Astrocyte (in vitro differentiated cells and primary cell): ENCODE measurements at regions not wholly inside any gene's neighbourhood (a gene's known extent, or its start where the extent isn't known, plus 50 kb on each side); places are given as distances from the start of the nearest gene placed in this dataset.

Experiments
- EZH2 ChIP-seq: IDR thresholded peaks from 2 replicates; pipeline ENCODE4 v1.6.1; 2012; ENCODE audit warnings: mild to moderate bottlenecking, low read length, inconsistent platforms; ENCODE audit not compliant: insufficient read depth
- TF ChIP-seq, protein P1 (sequence below): IDR thresholded peaks from 2 replicates; pipeline ENCODE4 v1.5.1; 2011; ENCODE audit warnings: low read depth, mild to moderate bottlenecking, inconsistent platforms, low read length, moderate library complexity; ENCODE audit not compliant: insufficient read depth

GRCh38 chr12:127583041-127583440 is 683.9 kb upstream of the TMEM132C start:
- TF ChIP-seq, protein P1, sequence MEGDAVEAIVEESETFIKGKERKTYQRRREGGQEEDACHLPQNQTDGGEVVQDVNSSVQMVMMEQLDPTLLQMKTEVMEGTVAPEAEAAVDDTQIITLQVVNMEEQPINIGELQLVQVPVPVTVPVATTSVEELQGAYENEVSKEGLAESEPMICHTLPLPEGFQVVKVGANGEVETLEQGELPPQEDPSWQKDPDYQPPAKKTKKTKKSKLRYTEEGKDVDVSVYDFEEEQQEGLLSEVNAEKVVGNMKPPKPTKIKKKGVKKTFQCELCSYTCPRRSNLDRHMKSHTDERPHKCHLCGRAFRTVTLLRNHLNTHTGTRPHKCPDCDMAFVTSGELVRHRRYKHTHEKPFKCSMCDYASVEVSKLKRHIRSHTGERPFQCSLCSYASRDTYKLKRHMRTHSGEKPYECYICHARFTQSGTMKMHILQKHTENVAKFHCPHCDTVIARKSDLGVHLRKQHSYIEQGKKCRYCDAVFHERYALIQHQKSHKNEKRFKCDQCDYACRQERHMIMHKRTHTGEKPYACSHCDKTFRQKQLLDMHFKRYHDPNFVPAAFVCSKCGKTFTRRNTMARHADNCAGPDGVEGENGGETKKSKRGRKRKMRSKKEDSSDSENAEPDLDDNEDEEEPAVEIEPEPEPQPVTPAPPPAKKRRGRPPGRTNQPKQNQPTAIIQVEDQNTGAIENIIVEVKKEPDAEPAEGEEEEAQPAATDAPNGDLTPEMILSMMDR: no peak
- no peak for TF ChIP-seq EZH2
